ENCODE measurements at regions not wholly inside any gene's neighbourhood (a gene's known extent, or its start where the extent isn't known, plus 50 kb on each side); places are given as distances from the start of the nearest gene placed in this dataset.

DNA sequence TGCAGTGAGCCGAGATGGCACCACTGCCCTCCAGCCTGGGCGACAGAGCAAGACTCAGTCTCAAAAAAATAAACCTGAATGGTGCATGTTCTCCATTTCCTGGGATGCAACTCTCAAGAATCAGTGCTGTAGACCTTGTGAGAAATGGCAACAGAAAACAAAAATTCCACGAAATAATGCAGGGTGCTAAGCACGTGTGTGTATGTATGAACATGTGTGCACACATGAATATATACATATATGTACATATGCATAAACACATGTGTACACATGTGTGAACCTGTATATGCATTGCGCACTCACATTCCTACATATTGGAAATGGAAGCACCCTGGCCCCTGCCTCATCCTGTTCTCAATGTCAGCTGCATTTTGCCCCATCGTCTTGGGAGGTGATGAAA, 548.5 kb downstream of the TCERG1L start:
- Histone ChIP-seq H3K4me3 (no peak overlapping the region), H3K36me3 (no peaks in the 10 kb centered on the region), H3K27me3 (no peaks in the 10 kb centered on the region), H3K9me3 (no peaks in the 10 kb centered on the region), H3K27ac (no peak overlapping the region), H3K4me1 (no peaks in the 10 kb centered on the region)
- TF ChIP-seq CTCF (IDR thresholded peaks at IDR 0.05) (no peak), POLR2A (IDR thresholded peaks at IDR 0.05) (no peak)
- intact Hi-C loops (cut with DNase I; ENCODE audit: low total_unique reads) = no loop called here
- DNase-seq = no peak

- no peaks in the 10 kb centered on the region for H3K9me3 ChIP-seq
- intact Hi-C loops (cut with DNase I; ENCODE audit: low total_unique reads) = no loop called here
- H3K4me1 ChIP-seq = no peaks in the 10 kb centered on the region
- H3K4me3 ChIP-seq = no peak overlapping the region
- H3K27ac ChIP-seq = no peak overlapping the region
- no peaks in the 10 kb centered on the region for H3K27me3 ChIP-seq
- no peaks in the 10 kb centered on the region for H3K36me3 ChIP-seq
- DNase-seq = no peak
- TF ChIP-seq POLR2A (IDR thresholded peaks at IDR 0.05) (no peak), CTCF (IDR thresholded peaks at IDR 0.05) (no peak)
Observed at GRCh38 chr10:130763491-130763890, 548.0 kb downstream of the TCERG1L start.

DNA sequence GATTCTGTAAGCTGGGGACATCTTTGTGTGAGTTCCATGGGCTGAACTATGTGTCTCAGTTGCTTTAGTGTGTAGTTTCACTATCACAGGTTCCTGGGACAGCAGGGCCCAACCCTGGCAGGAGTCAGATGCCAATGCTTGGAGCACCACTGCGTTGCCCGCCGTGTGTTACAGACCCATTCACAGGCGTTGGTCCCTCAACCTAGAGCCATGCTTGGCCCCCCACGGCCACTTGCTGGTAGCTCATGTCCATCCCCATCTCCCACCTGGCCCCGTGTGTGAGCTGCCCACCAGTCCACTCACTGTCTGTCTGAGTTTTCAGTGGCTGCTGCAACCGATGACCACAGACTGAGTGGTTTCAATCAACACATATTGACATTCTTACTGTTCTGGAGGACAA, 546.9 kb downstream of the TCERG1L start:
- no peak for DNase-seq
- no peaks in the 10 kb centered on the region for H3K4me1 ChIP-seq
- no peak for TF ChIP-seq POLR2A (IDR thresholded peaks at IDR 0.05)
- no peak for TF ChIP-seq CTCF (IDR thresholded peaks at IDR 0.05)
- no peaks in the 10 kb centered on the region for H3K36me3 ChIP-seq
- H3K9me3 ChIP-seq = no peaks in the 10 kb centered on the region
- H3K27me3 ChIP-seq = no peaks in the 10 kb centered on the region
- no peak overlapping the region for H3K4me3 ChIP-seq
- intact Hi-C loops (cut with DNase I; ENCODE audit: low total_unique reads) = no loop called here
- H3K27ac ChIP-seq = no peak overlapping the region

GRCh38 chr10:130766071-130766470, 545.5 kb downstream of the TCERG1L start:
- intact Hi-C loops (cut with DNase I; ENCODE audit: low total_unique reads) = no loop called here
- H3K27ac ChIP-seq = no peak overlapping the region
- H3K27me3 ChIP-seq = no peaks in the 10 kb centered on the region
- H3K4me1 ChIP-seq = no peaks in the 10 kb centered on the region
- H3K9me3 ChIP-seq = no peaks in the 10 kb centered on the region
- H3K4me3 ChIP-seq = no peak overlapping the region
- TF ChIP-seq CTCF (IDR thresholded peaks at IDR 0.05) (no peak), POLR2A (IDR thresholded peaks at IDR 0.05) (no peak)
- DNase-seq = no peak
- H3K36me3 ChIP-seq = no peaks in the 10 kb centered on the region

- no peaks in the 10 kb centered on the region for H3K4me1 ChIP-seq
- no peaks in the 10 kb centered on the region for H3K27me3 ChIP-seq
- no peak overlapping the region for H3K4me3 ChIP-seq
- H3K36me3 ChIP-seq = no peaks in the 10 kb centered on the region
- intact Hi-C loops (cut with DNase I; ENCODE audit: low total_unique reads) = no loop called here
- H3K9me3 ChIP-seq = no peaks in the 10 kb centered on the region
- DNase-seq = no peak
- TF ChIP-seq CTCF (IDR thresholded peaks at IDR 0.05) (no peak), POLR2A (IDR thresholded peaks at IDR 0.05) (no peak)
- H3K27ac ChIP-seq = no peak overlapping the region
Observed at GRCh38 chr10:130767116-130767730, 544.3 kb downstream of the TCERG1L start.
